COR-L47 (cell line): ENCODE measurements at regions not wholly inside any gene's neighbourhood (a gene's known extent, or its start where the extent isn't known, plus 50 kb on each side); places are given as distances from the start of the nearest gene placed in this dataset.
A peak's percentile ranks its signal among the peaks of the same experiment; 100 is the strongest.

Experiments
- DNase-seq: peaks from one replicate; lab custom pipeline; 2025; lab: John Stamatoyannopoulos, UW

GRCh38 chr4:137200322-137200721 is 332.0 kb downstream of the PCDH18 start:
- DNase-seq, result no peak

GRCh38 chr4:137198791-137199190 is 333.5 kb downstream of the PCDH18 start:
- no peak for DNase-seq

- DNase-seq, result no peak
Measured at GRCh38 chr4:137194670-137195069, 337.6 kb downstream of the PCDH18 start.

- DNase-seq, result no peak
Measured at GRCh38 chr4:137193564-137193963, 338.7 kb downstream of the PCDH18 start.

DNA sequence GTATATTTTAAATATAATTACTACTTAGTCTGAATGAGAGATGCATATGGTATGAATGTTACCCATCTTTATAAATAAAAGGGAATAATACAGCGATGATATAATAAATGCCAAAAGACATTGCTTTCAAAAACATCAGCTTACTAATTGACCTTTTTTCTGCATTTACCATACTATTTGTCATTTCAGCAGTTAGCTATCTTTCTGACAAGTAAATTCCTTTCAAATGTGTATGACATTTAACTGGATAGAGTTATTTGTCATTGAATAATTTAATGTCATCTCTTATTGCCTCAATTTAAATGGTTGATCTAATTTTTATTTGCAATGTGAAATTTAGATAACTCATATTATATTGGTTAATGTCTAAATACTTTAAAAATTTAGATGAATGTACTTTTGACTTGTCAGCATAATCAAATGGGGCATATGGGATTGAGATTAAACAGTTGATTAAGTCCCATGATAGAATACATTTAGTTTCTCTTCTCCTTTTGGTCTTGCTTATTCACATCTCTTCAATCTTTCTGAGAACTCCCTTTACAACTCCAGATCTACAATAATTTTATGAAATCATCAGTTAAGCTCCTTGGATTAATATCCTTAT is 350.9 kb downstream of the PCDH18 start:
- DNase-seq, result no peak

- DNase-seq, result no peak
Measured at GRCh38 chr4:137180349-137180748, 351.9 kb downstream of the PCDH18 start.

- no peak for DNase-seq
Measured at GRCh38 chr4:137156807-137157206, 375.5 kb downstream of the PCDH18 start.

DNA sequence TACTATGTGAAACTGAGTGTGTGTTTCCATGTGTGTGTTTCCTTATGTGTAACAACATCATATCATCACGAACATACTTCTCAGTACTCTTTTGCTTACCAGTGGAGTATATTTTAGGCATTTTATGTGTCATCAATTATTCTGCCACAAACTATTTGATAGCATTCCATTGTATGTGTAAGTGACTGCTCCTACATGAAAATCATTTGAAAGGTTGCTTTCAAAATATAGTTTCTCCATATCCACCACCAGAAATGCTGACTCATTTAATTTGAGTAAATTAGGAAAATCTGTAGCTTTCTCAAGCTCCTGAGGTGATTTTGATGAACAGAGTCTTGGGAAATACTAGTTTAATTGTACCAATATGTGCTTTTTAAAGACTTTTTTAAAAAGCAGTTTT is 376.2 kb downstream of the PCDH18 start:
- DNase-seq, result no peak

DNA sequence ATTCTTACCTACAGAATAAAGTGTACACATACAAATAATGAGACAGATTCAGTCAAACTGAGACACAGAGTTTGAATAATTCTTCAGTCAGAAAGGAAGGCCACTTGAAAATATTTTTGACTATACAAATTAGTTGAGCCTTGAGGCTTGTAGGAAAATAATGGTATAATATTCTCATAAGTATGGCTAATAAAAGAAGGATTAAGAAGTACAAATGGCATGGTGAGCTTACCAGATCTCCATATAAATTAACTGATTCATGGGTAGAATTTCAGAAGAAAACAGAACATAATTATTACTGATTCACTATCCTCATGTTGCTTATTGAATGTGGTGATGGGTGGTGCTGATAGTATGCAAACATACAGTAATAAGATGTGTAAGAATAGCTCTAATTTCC is 401.1 kb downstream of the PCDH18 start:
- DNase-seq, result no peak

DNA sequence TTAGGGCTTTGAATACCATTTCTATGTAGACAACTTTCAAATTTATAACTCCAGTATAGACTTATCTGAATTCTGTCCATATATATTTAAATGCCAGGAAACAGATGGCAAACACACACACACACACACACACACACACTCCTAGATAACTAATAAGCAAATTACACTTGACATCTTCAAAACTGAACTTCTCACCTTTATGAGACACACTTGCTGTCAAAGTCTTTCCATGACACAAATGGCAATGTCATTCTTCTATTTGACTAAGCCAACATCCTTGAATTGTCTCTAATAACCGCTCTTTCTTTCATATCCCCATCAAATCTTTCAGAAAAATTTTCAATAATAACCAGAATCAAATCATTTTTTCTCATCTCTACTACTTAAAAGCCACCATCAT is 402.4 kb downstream of the PCDH18 start:
- DNase-seq, result no peak

DNA sequence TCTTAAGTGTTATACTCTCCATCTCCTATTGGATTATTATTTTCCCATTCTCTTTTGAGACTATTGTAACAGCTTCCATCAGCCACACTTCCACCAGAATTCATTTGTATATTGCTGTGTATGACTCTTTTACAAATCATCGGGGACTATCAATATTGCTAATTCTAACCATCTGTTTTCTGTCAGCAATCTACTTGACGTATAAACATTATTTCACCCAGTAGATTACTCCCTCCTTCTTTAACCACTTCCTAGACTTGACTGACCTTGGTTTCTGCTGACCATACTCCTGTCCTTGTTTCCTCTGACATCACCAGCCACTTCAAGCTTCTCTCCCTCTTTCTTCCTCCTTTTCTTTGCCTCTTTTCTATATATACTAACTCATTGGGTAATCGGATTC is 402.9 kb downstream of the PCDH18 start:
- no peak for DNase-seq

GRCh38 chr4:137125011-137125410 is 407.3 kb downstream of the PCDH18 start:
- DNase-seq, result no peak

DNA sequence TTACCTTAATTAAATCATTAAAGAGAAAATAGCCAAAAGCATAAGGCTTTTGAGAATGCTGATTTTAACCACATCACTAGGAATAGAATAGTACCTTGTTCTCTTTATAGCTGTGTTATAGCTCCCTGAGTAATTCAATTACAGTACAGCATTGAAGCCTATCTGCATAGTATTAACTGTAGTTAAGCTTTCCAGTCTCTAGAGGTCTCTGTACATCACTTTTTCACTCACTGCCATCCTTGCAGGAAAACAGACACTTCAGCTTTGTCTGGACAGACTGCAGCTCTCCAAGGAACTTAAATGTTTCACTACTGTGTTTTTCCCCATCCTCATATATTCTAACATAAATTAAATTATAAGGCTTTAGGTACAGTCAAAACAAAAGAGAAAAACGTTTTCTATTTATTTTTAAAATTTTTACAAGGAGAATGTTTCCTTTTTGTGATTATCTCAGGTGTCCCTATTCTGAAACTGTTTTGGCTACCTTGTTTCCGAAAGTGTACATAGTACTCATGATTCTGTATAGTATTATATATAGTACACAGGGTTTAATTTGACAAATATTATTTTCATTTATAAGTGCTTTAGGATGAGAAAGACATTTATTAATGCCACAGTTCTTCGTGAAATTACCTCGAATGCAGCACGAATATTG is 407.9 kb downstream of the PCDH18 start:
- DNase-seq, result peak; percentile 54

GRCh38 chr4:137122876-137123275 is 409.4 kb downstream of the PCDH18 start:
- DNase-seq, result no peak

GRCh38 chr4:137116144-137116543 is 416.1 kb downstream of the PCDH18 start:
- DNase-seq, result no peak

DNA sequence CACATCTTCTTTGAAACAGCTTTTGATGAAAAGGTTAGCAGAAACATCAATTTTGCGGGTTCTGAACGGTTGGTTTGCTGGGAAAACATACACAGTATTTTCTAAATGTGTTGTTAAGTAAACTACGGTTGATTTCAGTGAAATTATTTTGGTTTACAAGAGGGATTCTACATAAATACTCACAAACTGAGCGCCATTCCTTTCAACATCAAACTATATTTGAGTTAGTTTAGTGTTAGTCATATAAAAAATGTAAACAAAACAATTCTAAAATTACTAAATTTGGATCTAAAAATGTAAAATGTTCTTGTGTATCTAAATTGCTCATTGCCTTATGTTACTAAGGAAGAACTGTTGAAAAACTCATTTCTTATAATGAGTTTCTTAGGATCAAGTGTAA is 425.6 kb downstream of the PCDH18 start:
- DNase-seq, result no peak

DNA sequence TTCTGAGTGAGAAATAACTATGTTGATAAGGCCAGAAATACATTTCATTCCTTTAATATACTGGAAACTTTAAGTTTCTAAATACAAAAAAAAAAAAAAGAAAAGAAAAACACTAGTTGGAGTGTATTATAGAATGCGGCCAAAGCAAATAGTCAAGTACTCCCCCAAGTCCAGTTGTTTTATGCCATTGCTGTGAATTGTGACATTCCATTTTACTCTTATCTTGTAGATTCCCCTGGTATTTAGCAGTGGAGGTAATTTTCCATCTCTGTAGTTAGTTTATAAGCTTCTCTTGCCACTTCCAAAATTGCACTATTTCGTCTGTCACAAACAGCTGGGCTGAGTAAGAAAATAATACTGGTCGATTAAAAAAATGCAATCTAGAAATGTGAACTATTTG is 426.0 kb downstream of the PCDH18 start:
- no peak for DNase-seq

GRCh38 chr4:137090951-137091350 is 441.3 kb downstream of the PCDH18 start:
- no peak for DNase-seq

GRCh38 chr4:137083571-137084135 is 448.6 kb downstream of the PCDH18 start:
- no peak for DNase-seq

DNA sequence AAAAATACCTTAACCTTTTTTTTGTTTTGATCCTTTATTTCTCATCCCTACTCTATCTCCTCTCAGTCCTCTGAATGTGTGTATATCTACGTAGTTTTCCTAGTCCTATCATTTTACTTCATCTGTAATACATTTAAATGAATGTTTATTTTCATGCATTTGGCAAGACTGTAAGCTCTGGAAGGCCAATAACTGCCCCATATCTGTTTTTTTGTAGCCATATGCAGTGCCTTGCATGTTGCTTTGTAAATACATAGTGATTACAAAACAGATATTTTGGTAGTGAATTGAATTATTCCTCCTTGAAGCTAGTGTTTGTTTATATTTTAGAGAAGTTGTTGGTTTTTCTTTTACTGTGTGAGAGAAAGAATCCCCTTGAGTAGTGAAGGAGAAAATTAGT is 450.2 kb downstream of the PCDH18 start:
- no peak for DNase-seq

DNA sequence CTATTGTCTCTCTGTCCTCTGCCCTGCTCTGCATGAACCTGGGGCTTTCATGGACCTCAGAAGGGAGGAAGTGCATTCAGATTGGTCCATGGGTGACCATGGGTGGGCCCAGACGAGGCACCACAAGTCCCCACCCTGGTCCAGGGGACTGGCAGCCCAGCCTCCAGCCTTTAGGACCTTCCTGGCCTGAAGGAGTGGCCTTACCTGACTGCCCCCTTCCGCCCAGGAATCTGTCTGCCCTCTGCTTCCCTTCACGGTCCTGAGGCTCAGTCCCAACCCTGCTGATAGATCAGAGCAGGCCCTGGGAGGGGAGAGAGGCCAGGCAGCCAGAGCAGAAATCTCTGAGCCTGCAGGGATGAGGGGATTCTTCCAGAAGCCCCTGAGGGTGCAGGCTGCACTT is 455.4 kb downstream of the PCDH18 start:
- DNase-seq, result no peak

DNA sequence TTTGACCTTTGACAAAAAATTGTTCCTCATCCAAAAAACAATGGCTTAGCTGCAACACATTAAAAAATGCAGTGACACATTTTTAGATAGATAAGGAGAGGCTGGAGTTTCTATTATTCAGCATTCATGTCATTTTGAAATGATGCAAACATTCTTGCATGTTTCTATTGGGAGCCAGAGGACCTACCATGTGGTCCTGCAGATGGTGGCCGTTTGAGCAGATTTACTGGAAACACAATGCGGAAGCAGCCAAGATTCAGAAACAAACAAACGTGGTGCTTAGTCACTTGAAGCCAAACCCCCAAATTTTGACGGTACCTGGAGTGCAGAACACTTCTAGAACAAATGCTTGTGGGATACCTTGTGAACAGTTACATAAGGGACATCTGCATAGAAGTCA is 456.7 kb downstream of the PCDH18 start:
- no peak for DNase-seq

- DNase-seq, result no peak
Measured at GRCh38 chr4:137070614-137071013, 461.7 kb downstream of the PCDH18 start.

GRCh38 chr4:137069473-137069872 is 462.8 kb downstream of the PCDH18 start:
- no peak for DNase-seq
